ENCODE measurements at regions not wholly inside any gene's neighbourhood (a gene's known extent, or its start where the extent isn't known, plus 50 kb on each side); places are given as distances from the start of the nearest gene placed in this dataset.
"Not testable (repeated sequence)": the region's sequence is repeated elsewhere in the genome, so short reads cannot be mapped to it uniquely, and the experiment has no call there.

GRCh38 chr7:113639221-113639620 is 279.6 kb downstream of the PPP1R3A start:
- H3K4me3 ChIP-seq (ENCODE audit: low read depth, low read length), result no peak overlapping the region
- no peaks in the 10 kb centered on the region for H3K4me1 ChIP-seq (ENCODE audit: insufficient read depth)
- no peak overlapping the region for H3K27ac ChIP-seq (ENCODE audit: low read depth)
- DNase-seq (ENCODE audit: extremely low spot score), result no peak
- 87% methylated on average over 1 of the region's 1 CpG for WGBS
- no peaks in the 10 kb centered on the region for H3K36me3 ChIP-seq (ENCODE audit: insufficient read depth)

DNA sequence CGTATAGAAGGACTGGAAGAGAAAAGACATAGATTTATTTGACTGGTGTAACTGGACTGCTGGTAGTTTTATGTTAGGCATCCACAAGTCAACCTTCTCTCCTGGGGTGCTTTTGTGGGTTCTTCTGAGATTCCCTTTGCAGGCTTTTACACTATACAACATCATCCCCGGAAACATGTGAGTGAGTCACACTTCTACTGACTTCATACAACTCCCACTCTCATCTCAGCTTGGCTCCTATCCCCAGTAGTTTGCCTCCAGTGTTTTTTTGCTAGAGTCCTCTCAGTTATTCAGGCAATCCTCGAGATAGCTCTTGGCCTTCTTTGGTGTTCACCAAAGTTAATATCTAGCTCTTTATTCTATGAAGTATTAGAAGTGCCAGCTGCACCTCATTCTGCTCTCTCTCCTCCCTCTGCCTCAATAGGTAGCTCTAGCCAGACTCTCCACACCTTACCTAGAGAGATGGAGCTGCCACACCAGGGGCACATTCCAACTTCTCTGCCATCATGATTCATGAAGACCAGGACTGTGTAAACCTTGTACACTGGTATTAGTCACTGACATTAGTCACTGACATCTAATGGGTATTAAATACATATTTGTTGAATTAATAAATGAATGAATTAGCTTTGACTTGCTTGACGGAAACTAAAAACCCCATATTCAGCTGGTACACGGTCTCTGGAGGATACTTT is 281.9 kb downstream of the PPP1R3A start:
- Histone ChIP-seq H3K4me1 (ENCODE audit: insufficient read depth) (no peaks in the 10 kb centered on the region), H3K4me3 (ENCODE audit: low read depth, low read length) (no peak overlapping the region), H3K36me3 (ENCODE audit: insufficient read depth) (no peaks in the 10 kb centered on the region), H3K27ac (ENCODE audit: low read depth) (no peak overlapping the region)
- WGBS, result 79% methylated on average over 5 of the region's 5 CpGs
- no peak for DNase-seq (ENCODE audit: extremely low spot score)

- H3K4me1 ChIP-seq (ENCODE audit: insufficient read depth), result no peaks in the 10 kb centered on the region
- no peaks in the 10 kb centered on the region for H3K36me3 ChIP-seq (ENCODE audit: insufficient read depth)
- no peak overlapping the region for H3K27ac ChIP-seq (ENCODE audit: low read depth)
- no peak for DNase-seq (ENCODE audit: extremely low spot score)
- H3K4me3 ChIP-seq (ENCODE audit: low read depth, low read length), result no peak overlapping the region
Measured at GRCh38 chr7:113635492-113635891, 283.3 kb downstream of the PPP1R3A start.

- Histone ChIP-seq H3K36me3 (ENCODE audit: insufficient read depth) (no peaks in the 10 kb centered on the region), H3K4me3 (ENCODE audit: low read depth, low read length) (no peak overlapping the region), H3K27ac (ENCODE audit: low read depth) (no peak overlapping the region), H3K4me1 (ENCODE audit: insufficient read depth) (no peaks in the 10 kb centered on the region)
- no peak for DNase-seq (ENCODE audit: extremely low spot score)
- 85% methylated on average over 3 of the region's 3 CpGs for WGBS
Measured at GRCh38 chr7:113633073-113633472, 285.7 kb downstream of the PPP1R3A start.

DNA sequence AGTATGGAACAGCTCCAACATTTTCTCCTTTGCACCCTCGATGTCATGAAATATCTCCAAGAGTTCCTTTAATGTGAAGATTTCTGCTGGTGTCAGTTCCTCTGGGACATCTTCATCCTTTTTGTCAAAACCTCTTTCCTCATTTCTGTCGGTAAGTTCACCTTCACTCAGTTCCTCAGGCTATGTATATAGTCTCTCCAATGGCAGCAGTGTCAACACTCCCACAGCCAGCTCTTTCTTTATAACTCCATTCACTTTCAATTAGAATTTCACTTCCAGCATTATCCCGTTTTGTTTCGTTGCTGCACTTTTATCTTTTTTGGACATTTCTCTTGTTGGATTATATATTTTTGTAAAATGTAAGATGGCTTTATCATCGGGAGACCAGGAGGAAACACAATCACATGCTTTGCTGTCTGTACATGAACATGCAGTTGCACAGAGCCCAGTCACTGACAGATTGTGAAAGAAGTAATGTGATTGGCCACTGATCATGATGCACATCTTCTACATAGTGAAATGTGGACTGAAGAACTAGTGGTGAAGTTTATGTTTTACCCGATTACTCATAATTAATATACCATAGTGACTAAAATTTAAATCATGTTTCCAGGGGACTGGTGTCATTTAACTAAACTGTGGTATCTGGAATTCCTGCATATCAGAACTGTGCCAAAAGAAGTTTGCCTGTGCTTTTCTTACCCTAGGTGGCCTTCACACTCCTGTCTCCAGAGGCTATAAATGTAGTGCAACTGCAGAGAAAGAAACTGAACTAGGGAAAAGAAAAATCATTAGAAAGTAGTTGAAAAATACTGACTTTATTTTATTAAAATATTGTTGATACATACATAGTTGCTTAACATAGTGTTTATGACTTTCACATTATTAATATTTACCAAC is 289.6 kb downstream of the PPP1R3A start:
- no peak overlapping the region for H3K27ac ChIP-seq (ENCODE audit: low read depth)
- no peaks in the 10 kb centered on the region for H3K36me3 ChIP-seq (ENCODE audit: insufficient read depth)
- no peak overlapping the region for H3K4me3 ChIP-seq (ENCODE audit: low read depth, low read length)
- H3K4me1 ChIP-seq (ENCODE audit: insufficient read depth), result no peaks in the 10 kb centered on the region
- DNase-seq (ENCODE audit: extremely low spot score), result no peak
- 90% methylated on average over 6 of the region's 6 CpGs for WGBS

DNA sequence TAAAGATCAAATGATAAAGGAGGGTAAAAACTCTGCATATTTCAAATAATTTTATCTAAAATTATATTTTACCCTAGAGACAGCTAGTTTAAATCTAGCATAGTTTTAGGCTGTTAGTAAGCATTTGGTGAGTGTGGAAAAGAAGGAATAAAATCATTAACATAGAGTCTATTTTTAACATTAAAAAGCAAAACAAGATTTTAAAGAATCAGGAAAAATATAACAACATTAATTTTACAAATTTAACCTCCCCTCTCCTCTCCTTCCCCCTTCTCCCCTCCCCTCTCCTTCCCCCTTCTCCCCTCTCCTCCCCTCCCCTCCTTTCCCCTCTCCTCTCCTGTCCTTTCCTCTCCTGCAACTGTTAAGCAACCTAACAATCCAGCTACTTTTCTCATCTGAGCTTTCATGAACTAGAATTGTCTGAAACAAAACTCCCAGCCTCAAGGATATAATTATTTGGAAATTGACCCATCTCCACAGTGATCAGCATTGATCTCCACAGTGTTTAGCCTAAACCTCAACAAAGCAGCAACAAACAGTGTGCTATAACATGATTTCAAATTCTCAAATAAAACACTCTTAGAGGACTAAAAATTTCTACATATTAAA is 293.2 kb downstream of the PPP1R3A start:
- Histone ChIP-seq H3K36me3 (ENCODE audit: insufficient read depth) (no peaks in the 10 kb centered on the region), H3K4me1 (ENCODE audit: insufficient read depth) (no peaks in the 10 kb centered on the region), H3K4me3 (ENCODE audit: low read depth, low read length) (no peak overlapping the region), H3K27ac (ENCODE audit: low read depth) (no peak overlapping the region)
- no peak for DNase-seq (ENCODE audit: extremely low spot score)

DNA sequence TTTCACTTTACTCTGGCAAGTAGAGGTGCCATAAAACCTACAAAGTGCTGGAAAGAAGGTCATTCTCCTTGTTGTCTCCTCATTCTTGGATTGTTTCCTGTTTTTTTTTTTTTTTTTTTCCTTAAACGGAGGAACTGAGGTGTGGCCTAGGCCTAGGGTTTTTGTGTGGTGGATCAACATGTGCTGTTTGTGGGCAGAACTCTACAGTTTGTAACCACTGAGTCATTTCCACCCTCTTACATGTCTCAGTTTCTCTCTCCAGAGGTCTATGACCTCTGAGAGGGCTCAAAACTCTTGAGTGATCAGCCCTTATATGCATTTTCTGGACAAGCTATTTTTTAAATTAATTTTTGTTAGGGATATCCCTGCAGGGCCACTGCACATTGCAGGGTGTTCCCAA is 296.0 kb downstream of the PPP1R3A start:
- Histone ChIP-seq H3K4me1 (ENCODE audit: insufficient read depth) (no peaks in the 10 kb centered on the region), H3K36me3 (ENCODE audit: insufficient read depth) (no peaks in the 10 kb centered on the region), H3K27ac (ENCODE audit: low read depth) (no peak overlapping the region), H3K4me3 (ENCODE audit: low read depth, low read length) (no peak overlapping the region)
- 88% methylated on average over 1 of the region's 1 CpG for WGBS
- no peak for DNase-seq (ENCODE audit: extremely low spot score)

- DNase-seq (ENCODE audit: extremely low spot score), result no peak
- Histone ChIP-seq H3K4me1 (ENCODE audit: insufficient read depth) (no peaks in the 10 kb centered on the region), H3K27ac (ENCODE audit: low read depth) (no peak overlapping the region), H3K4me3 (ENCODE audit: low read depth, low read length) (no peak overlapping the region), H3K36me3 (ENCODE audit: insufficient read depth) (no peaks in the 10 kb centered on the region)
- 62% methylated on average over 2 of the region's 2 CpGs for WGBS
Measured at GRCh38 chr7:113610572-113610971, 308.2 kb downstream of the PPP1R3A start.

DNA sequence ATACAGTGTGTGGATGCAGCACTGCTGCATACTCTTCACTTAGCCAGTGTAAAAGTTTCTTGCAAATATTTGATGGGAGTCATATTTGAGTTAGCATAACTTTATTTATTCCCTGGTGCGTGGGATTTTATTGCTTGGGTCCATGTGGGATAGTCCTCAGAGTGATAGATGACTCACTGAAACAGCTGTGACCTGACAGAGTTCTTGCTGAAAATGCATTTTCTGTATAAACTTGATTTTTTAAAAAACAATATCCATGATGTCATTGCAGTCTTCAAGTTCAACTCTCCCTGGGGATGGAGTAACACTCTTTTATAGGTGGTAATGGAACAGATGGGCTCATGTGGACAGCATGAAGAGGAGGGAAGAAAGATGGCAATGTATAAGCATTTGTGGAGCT is 310.0 kb downstream of the PPP1R3A start:
- no peaks in the 10 kb centered on the region for H3K4me1 ChIP-seq (ENCODE audit: insufficient read depth)
- H3K36me3 ChIP-seq (ENCODE audit: insufficient read depth), result no peaks in the 10 kb centered on the region
- no peak overlapping the region for H3K27ac ChIP-seq (ENCODE audit: low read depth)
- 64% methylated on average over 1 of the region's 1 CpG for WGBS
- no peak overlapping the region for H3K4me3 ChIP-seq (ENCODE audit: low read depth, low read length)
- no peak for DNase-seq (ENCODE audit: extremely low spot score)

DNA sequence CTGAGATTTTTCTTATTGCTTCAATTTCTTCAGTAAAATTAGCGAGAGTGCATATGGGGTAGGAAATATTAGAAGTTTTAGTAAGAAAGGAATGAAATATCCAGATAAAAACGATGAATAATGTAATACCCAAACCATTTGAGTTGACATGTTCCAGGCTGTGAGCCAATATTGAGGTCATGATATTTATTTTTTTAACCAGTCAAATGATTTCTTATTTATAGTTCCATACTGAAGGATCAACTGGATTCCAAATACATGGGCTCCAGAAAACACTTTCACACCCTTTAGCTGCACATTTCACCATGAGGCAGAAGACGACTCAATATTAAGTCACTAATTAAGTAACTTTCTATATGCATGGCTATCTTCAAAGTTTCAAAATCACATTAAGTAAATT is 312.5 kb downstream of the PPP1R3A start:
- no peak for DNase-seq (ENCODE audit: extremely low spot score)
- H3K27ac ChIP-seq (ENCODE audit: low read depth), result no peak overlapping the region
- 52% methylated on average over 3 of the region's 3 CpGs for WGBS
- no peaks in the 10 kb centered on the region for H3K4me1 ChIP-seq (ENCODE audit: insufficient read depth)
- no peaks in the 10 kb centered on the region for H3K36me3 ChIP-seq (ENCODE audit: insufficient read depth)
- no peak overlapping the region for H3K4me3 ChIP-seq (ENCODE audit: low read depth, low read length)

DNA sequence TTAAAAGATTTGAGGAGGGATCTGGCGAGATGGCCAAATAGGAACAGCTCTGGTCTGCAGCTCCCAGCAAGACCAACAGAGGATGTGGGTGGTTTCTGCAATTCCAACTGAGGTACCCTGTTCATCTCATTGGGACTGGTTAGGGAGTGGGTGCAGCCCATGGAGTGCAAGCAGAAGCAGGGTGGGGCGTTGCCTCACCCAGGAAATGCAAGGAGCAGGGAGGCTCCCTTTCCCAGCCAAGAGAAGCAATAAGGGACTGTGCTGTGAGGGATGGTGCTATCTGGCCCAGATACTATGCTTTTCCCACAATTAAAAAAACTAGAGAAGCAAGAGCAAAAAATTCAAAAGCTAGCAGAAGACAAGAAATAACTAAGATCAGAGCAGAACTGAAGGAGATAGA is 318.4 kb downstream of the PPP1R3A start:
- H3K4me3 ChIP-seq (ENCODE audit: low read depth, low read length); DNase-seq (ENCODE audit: extremely low spot score); H3K4me1 ChIP-seq (ENCODE audit: insufficient read depth); H3K27ac ChIP-seq (ENCODE audit: low read depth); H3K36me3 ChIP-seq (ENCODE audit: insufficient read depth): not testable (repeated sequence)
- 88% methylated on average over 2 of the region's 2 CpGs for WGBS

DNA sequence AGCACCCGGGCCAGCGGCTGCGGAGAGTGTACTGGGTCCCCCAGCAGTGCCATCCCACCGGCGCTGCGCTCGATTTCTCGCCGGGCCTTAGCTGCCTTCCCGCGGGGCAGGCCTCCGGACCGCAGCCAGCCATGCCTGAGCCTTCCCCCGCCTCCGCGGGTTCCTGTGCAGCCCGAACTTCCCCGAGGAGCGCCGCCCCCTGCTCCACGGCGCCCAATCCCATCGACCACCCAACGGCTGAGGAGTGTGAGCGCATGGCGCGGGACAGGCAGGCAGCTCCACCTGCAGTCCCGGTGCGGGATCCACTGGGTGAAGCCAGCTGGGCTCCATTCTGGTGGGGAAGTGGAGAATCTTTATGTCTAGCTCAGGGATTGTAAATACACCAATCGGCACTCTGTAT is 325.4 kb downstream of the PPP1R3A start:
- not testable (repeated sequence) for H3K36me3 ChIP-seq (ENCODE audit: insufficient read depth); DNase-seq (ENCODE audit: extremely low spot score); H3K27ac ChIP-seq (ENCODE audit: low read depth); H3K4me3 ChIP-seq (ENCODE audit: low read depth, low read length); H3K4me1 ChIP-seq (ENCODE audit: insufficient read depth)
- 91% methylated on average over 30 of the region's 30 CpGs for WGBS

DNA sequence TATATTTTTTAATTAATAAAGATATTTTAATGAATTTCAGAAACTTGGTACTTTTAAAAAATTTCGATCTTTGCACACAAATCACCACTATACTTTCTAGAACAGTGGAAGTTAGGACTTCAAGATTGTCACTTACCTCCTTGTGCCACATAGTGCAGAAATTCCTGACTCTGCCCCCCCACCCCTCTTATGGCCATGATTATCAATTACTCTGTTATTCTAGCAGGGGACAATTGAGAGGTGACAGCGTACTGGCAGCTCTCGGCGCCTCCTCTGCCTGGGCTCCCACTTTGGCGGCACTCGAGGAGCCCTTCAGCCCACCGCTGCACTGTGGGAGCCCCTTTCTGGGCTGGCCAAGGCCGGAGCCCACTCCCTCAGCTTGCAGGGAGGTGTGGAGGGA is 325.9 kb downstream of the PPP1R3A start:
- H3K36me3 ChIP-seq (ENCODE audit: insufficient read depth); H3K4me3 ChIP-seq (ENCODE audit: low read depth, low read length); H3K4me1 ChIP-seq (ENCODE audit: insufficient read depth); DNase-seq (ENCODE audit: extremely low spot score); H3K27ac ChIP-seq (ENCODE audit: low read depth): not testable (repeated sequence)
- 95% methylated on average over 7 of the region's 8 CpGs for WGBS

GRCh38 chr7:113582471-113582870 is 336.3 kb downstream of the PPP1R3A start:
- no peaks in the 10 kb centered on the region for H3K36me3 ChIP-seq (ENCODE audit: insufficient read depth)
- H3K27ac ChIP-seq (ENCODE audit: low read depth), result no peak overlapping the region
- no peak overlapping the region for H3K4me3 ChIP-seq (ENCODE audit: low read depth, low read length)
- H3K4me1 ChIP-seq (ENCODE audit: insufficient read depth), result no peaks in the 10 kb centered on the region
- DNase-seq (ENCODE audit: extremely low spot score), result no peak

All from urinary bladder (tissue), 3 donors.